ENCODE measurements at regions not wholly inside any gene's neighbourhood (a gene's known extent, or its start where the extent isn't known, plus 50 kb on each side); places are given as distances from the start of the nearest gene placed in this dataset.

- DNase-seq (ENCODE audit: extremely low spot score) = no peak
- ChIA-PET POLR2A (no interaction called here), CTCF (no interaction called here)
- no peak for TF ChIP-seq NFRKB (IDR thresholded peaks at IDR 0.05)
- no peak for TF ChIP-seq ARNT (IDR thresholded peaks at IDR 0.05)
- no peak for TF ChIP-seq L3MBTL2 (conservative IDR thresholded peaks at IDR 0.05)
Measured at GRCh38 chr13:37273836-37274235, 168.4 kb upstream of the CSNK1A1L start.

GRCh38 chr13:37270226-37271001, 164.9 kb upstream of the CSNK1A1L start:
- TF ChIP-seq FOXA1 (IDR thresholded peaks at IDR 0.05) (no peak), FOXM1 (IDR thresholded peaks at IDR 0.05; ENCODE audit: borderline replicate concordance) (no peak), ZNF384 (IDR thresholded peaks at IDR 0.05) (no peak), SP1 (IDR thresholded peaks at IDR 0.05) (no peak), PKNOX1 (IDR thresholded peaks at IDR 0.05) (no peak), TARDBP (IDR thresholded peaks at IDR 0.05) (no peak), FOXK2 (IDR thresholded peaks at IDR 0.05) (no peak), SUZ12 (IDR thresholded peaks at IDR 0.05) (no peak), NFRKB (IDR thresholded peaks at IDR 0.05) (no peak), L3MBTL2 (conservative IDR thresholded peaks at IDR 0.05) (no peak)
- ChIA-PET POLR2A (no interaction called here), CTCF (interaction anchor here (0.7 kb wide), 1 partner anchor 10 kb away, joined by 3 read pairs; no protein-coding TSS in a partner anchor)
- no peak for DNase-seq (ENCODE audit: extremely low spot score)

GRCh38 chr13:37263871-37264270, 158.4 kb upstream of the CSNK1A1L start:
- CTCF ChIA-PET = interaction anchor here (0.7 kb wide), 1 partner anchor 338 kb away, joined by 3 read pairs; no protein-coding TSS in a partner anchor
- TF ChIP-seq ELF4 (IDR thresholded peaks at IDR 0.05) (no peak), FOXM1 (IDR thresholded peaks at IDR 0.05; ENCODE audit: borderline replicate concordance) (no peak), HDGF (IDR thresholded peaks at IDR 0.05; ENCODE audit: borderline replicate concordance) (no peak), SUZ12 (IDR thresholded peaks at IDR 0.05) (no peak), SP1 (IDR thresholded peaks at IDR 0.05) (no peak), FOXA1 (IDR thresholded peaks at IDR 0.05) (no peak), ZNF384 (IDR thresholded peaks at IDR 0.05) (no peak), TARDBP (IDR thresholded peaks at IDR 0.05) (no peak), NFRKB (IDR thresholded peaks at IDR 0.05) (no peak)
- POLR2A ChIA-PET = no interaction called here
- no peak for DNase-seq (ENCODE audit: extremely low spot score)

GRCh38 chr13:37257706-37258105, 152.2 kb upstream of the CSNK1A1L start:
- no peak for DNase-seq (ENCODE audit: extremely low spot score)
- ChIA-PET POLR2A (no interaction called here), CTCF (no interaction called here)
- TF ChIP-seq SUZ12 (IDR thresholded peaks at IDR 0.05) = no peak
- no peak for TF ChIP-seq TARDBP (IDR thresholded peaks at IDR 0.05)
- no peak for TF ChIP-seq HDGF (IDR thresholded peaks at IDR 0.05; ENCODE audit: borderline replicate concordance)
- no peak for TF ChIP-seq ELF4 (IDR thresholded peaks at IDR 0.05)
- no peak for TF ChIP-seq BHLHE40 (IDR thresholded peaks at IDR 0.05; ENCODE audit: borderline replicate concordance)
- TF ChIP-seq ARNT (IDR thresholded peaks at IDR 0.05) = no peak
- TF ChIP-seq ZNF384 (IDR thresholded peaks at IDR 0.05) = no peak
- no peak for TF ChIP-seq L3MBTL2 (conservative IDR thresholded peaks at IDR 0.05)
- TF ChIP-seq SP1 (IDR thresholded peaks at IDR 0.05) = no peak

GRCh38 chr13:37257051-37257450, 151.6 kb upstream of the CSNK1A1L start:
- TF ChIP-seq SUZ12 (IDR thresholded peaks at IDR 0.05) = no peak
- DNase-seq (ENCODE audit: extremely low spot score) = no peak
- POLR2A ChIA-PET = no interaction called here
- CTCF ChIA-PET = no interaction called here

GRCh38 chr13:37241786-37242185, 136.3 kb upstream of the CSNK1A1L start:
- DNase-seq (ENCODE audit: extremely low spot score) = no peak
- ChIA-PET CTCF (no interaction called here), POLR2A (no interaction called here)
- no peak for TF ChIP-seq ELF4 (IDR thresholded peaks at IDR 0.05)
- no peak for TF ChIP-seq SUZ12 (IDR thresholded peaks at IDR 0.05)
- no peak for TF ChIP-seq NFRKB (IDR thresholded peaks at IDR 0.05)
- TF ChIP-seq LEF1 (IDR thresholded peaks at IDR 0.05; ENCODE audit: borderline replicate concordance) = no peak
- no peak for TF ChIP-seq TARDBP (IDR thresholded peaks at IDR 0.05)
- TF ChIP-seq ZNF384 (IDR thresholded peaks at IDR 0.05) = no peak
- TF ChIP-seq CTBP1 (IDR thresholded peaks at IDR 0.05; ENCODE audit: borderline replicate concordance) = no peak
- TF ChIP-seq FOXK2 (IDR thresholded peaks at IDR 0.05) = no peak
- no peak for TF ChIP-seq BHLHE40 (IDR thresholded peaks at IDR 0.05; ENCODE audit: borderline replicate concordance)
- no peak for TF ChIP-seq ARNT (IDR thresholded peaks at IDR 0.05)
- TF ChIP-seq FOXM1 (IDR thresholded peaks at IDR 0.05; ENCODE audit: borderline replicate concordance) = no peak

GRCh38 chr13:37230346-37230745, 124.9 kb upstream of the CSNK1A1L start:
- TF ChIP-seq FOXA1 (IDR thresholded peaks at IDR 0.05) (no peak), HDGF (IDR thresholded peaks at IDR 0.05; ENCODE audit: borderline replicate concordance) (no peak), TARDBP (IDR thresholded peaks at IDR 0.05) (no peak), PKNOX1 (IDR thresholded peaks at IDR 0.05) (no peak), ZNF384 (IDR thresholded peaks at IDR 0.05) (no peak), SP1 (IDR thresholded peaks at IDR 0.05) (no peak), NFRKB (IDR thresholded peaks at IDR 0.05) (no peak), LEF1 (IDR thresholded peaks at IDR 0.05; ENCODE audit: borderline replicate concordance) (no peak), FOXM1 (IDR thresholded peaks at IDR 0.05; ENCODE audit: borderline replicate concordance) (no peak), ELF4 (IDR thresholded peaks at IDR 0.05) (no peak), BHLHE40 (IDR thresholded peaks at IDR 0.05; ENCODE audit: borderline replicate concordance) (no peak), SUZ12 (IDR thresholded peaks at IDR 0.05) (no peak), FOXK2 (IDR thresholded peaks at IDR 0.05) (no peak), L3MBTL2 (conservative IDR thresholded peaks at IDR 0.05) (no peak), ARNT (IDR thresholded peaks at IDR 0.05) (no peak), CTBP1 (IDR thresholded peaks at IDR 0.05; ENCODE audit: borderline replicate concordance) (no peak)
- ChIA-PET CTCF (no interaction called here), POLR2A (no interaction called here)
- DNase-seq (ENCODE audit: extremely low spot score) = no peak

All from HEK293T (cell line).